GM10266 (cell line): ENCODE measurements at regions not wholly inside any gene's neighbourhood (a gene's known extent, or its start where the extent isn't known, plus 50 kb on each side); places are given as distances from the start of the nearest gene placed in this dataset.

ENCODE experiments used
- DNase-seq: peaks from one replicate; pipeline ENCODE4 v3.0.0; 2012; ENCODE audit errors: extremely low spot score
- CTCF ChIP-seq: IDR thresholded peaks from 2 replicates; pipeline ENCODE4 v1.5.1; 2012; ENCODE audit warnings: mild to moderate bottlenecking, low read depth; ENCODE audit not compliant: control insufficient read depth, insufficient read depth; ENCODE audit errors: missing control alignments

GRCh38 chr2:240294514-240294913 is 140.9 kb upstream of the GPC1 start:
- DNase-seq = no peak
- TF ChIP-seq CTCF = no peak

- DNase-seq = no peak
- TF ChIP-seq CTCF = no peak
Observed at GRCh38 chr2:240295256-240296103, 140.0 kb upstream of the GPC1 start.

GRCh38 chr2:240296104-240296406 is 139.4 kb upstream of the GPC1 start:
- no peak for TF ChIP-seq CTCF
- no peak for DNase-seq

- TF ChIP-seq CTCF = no peak
- DNase-seq = no peak
Observed at GRCh38 chr2:240296476-240297255, 138.8 kb upstream of the GPC1 start.

- no peak for TF ChIP-seq CTCF
- no peak for DNase-seq
Observed at GRCh38 chr2:240297256-240298116, 138.0 kb upstream of the GPC1 start.

GRCh38 chr2:240298117-240298790 is 137.2 kb upstream of the GPC1 start:
- no peak for DNase-seq
- no peak for TF ChIP-seq CTCF
